ENCODE measurements at regions not wholly inside any gene's neighbourhood (a gene's known extent, or its start where the extent isn't known, plus 50 kb on each side); places are given as distances from the start of the nearest gene placed in this dataset.

GRCh38 chr14:51518280-51518679 is 133.4 kb upstream of the FRMD6 start:
- no peak for DNase-seq

- no peak for DNase-seq
Observed at GRCh38 chr14:51518711-51519110, 133.0 kb upstream of the FRMD6 start.

GRCh38 chr14:51520087-51520486 is 131.6 kb upstream of the FRMD6 start:
- DNase-seq: no peak

- no peak for DNase-seq
Observed at GRCh38 chr14:51521764-51522163, 129.9 kb upstream of the FRMD6 start.

GRCh38 chr14:51523243-51523642 is 128.5 kb upstream of the FRMD6 start:
- no peak for DNase-seq

- DNase-seq: no peak
Observed at GRCh38 chr14:51525739-51526138, 126.0 kb upstream of the FRMD6 start.

GRCh38 chr14:51527073-51527472 is 124.6 kb upstream of the FRMD6 start:
- DNase-seq: no peak

- no peak for DNase-seq
Observed at GRCh38 chr14:51529736-51530135, 122.0 kb upstream of the FRMD6 start.

GRCh38 chr14:51533160-51533559 is 118.5 kb upstream of the FRMD6 start:
- no peak for DNase-seq

- DNase-seq: no peak
Observed at GRCh38 chr14:51533872-51534553, 117.7 kb upstream of the FRMD6 start.

GRCh38 chr14:51534610-51535011 is 117.1 kb upstream of the FRMD6 start:
- DNase-seq: no peak

- DNase-seq: no peak
Observed at GRCh38 chr14:51535443-51536044, 116.2 kb upstream of the FRMD6 start.

GRCh38 chr14:51538973-51539372 is 112.7 kb upstream of the FRMD6 start:
- no peak for DNase-seq

- DNase-seq: no peak
Observed at GRCh38 chr14:51539571-51540037, 112.1 kb upstream of the FRMD6 start.

GRCh38 chr14:51540364-51540763 is 111.3 kb upstream of the FRMD6 start:
- DNase-seq: no peak

GRCh38 chr14:51544471-51544870 is 107.2 kb upstream of the FRMD6 start:
- no peak for DNase-seq

GRCh38 chr14:51544901-51545300 is 106.8 kb upstream of the FRMD6 start:
- DNase-seq: no peak

GRCh38 chr14:51545396-51545795 is 106.3 kb upstream of the FRMD6 start:
- no peak for DNase-seq

GRCh38 chr14:51546099-51546498 is 105.6 kb upstream of the FRMD6 start:
- DNase-seq: no peak

GRCh38 chr14:51546603-51547258 is 105.0 kb upstream of the FRMD6 start:
- DNase-seq: no peak

GRCh38 chr14:51547260-51547659 is 104.5 kb upstream of the FRMD6 start:
- no peak for DNase-seq

- no peak for DNase-seq
Observed at GRCh38 chr14:51547701-51548100, 104.0 kb upstream of the FRMD6 start.

- DNase-seq: no peak
Observed at GRCh38 chr14:51548187-51548586, 103.5 kb upstream of the FRMD6 start.

GRCh38 chr14:51550636-51551035 is 101.1 kb upstream of the FRMD6 start:
- DNase-seq: no peak
